CD14-positive monocyte (primary cell): ENCODE measurements at regions not wholly inside any gene's neighbourhood (a gene's known extent, or its start where the extent isn't known, plus 50 kb on each side); places are given as distances from the start of the nearest gene placed in this dataset.
"Not testable (repeated sequence)": the region's sequence is repeated elsewhere in the genome, so short reads cannot be mapped to it uniquely, and the experiment has no call there.

Experiments used
- DNase-seq, 3 donors: peaks; one replicate each; pipeline ENCODE4 v3.0.0-alpha.2; 2011 to 2022
- H2AFZ ChIP-seq: 2 replicates; pipeline ENCODE4 v1.6.0; 2012; ENCODE audit warnings: mild to moderate bottlenecking, low read depth, low read length, inconsistent platforms; ENCODE audit not compliant: insufficient read depth, poor library complexity, severe bottlenecking
- H3K27ac ChIP-seq, 2 donors: 1 replicate in 1 of 2; 2 replicates in 1 of 2; pipeline ENCODE4 v1.5.1; 2012 to 2013; ENCODE audit warnings: low read length in 2 of 2, control low read depth in 1 of 2, inconsistent platforms in 1 of 2, low read depth in 1 of 2, mild to moderate bottlenecking in 1 of 2
- H3K27me3 ChIP-seq, 2 donors: one replicate each; pipeline versions ENCODE4 v1.6.0 to v1.6.1; 2011 to 2013; ENCODE audit warnings: low read length in 2 of 2; ENCODE audit not compliant: control insufficient read depth in 2 of 2, insufficient read depth in 2 of 2
- H3K36me3 ChIP-seq, 2 donors: replicated peaks in 1 of 2; 1 replicate in 1 of 2; 2 replicates in 1 of 2; pipeline versions ENCODE4 v1.5.1 to v1.6.1; 2012 to 2013; ENCODE audit warnings: low read length in 2 of 2, control low read depth in 1 of 2, inconsistent platforms in 1 of 2, mild to moderate bottlenecking in 1 of 2; ENCODE audit not compliant: insufficient read depth in 2 of 2, control insufficient read depth in 1 of 2
- H3K4me1 ChIP-seq, 2 donors: 1 replicate in 1 of 2; 2 replicates in 1 of 2; pipeline versions ENCODE4 v1.5.1 to v1.6.1; 2012 to 2013; ENCODE audit warnings: low read length in 2 of 2, control low read depth in 1 of 2, inconsistent platforms in 1 of 2, mild to moderate bottlenecking in 1 of 2, moderate library complexity in 1 of 2; ENCODE audit not compliant: insufficient read depth in 2 of 2, control insufficient read depth in 1 of 2
- H3K4me2 ChIP-seq: replicated peaks from 2 replicates; pipeline ENCODE3; 2012; ENCODE audit warnings: low read length, moderate library complexity, mild to moderate bottlenecking; ENCODE audit not compliant: poor library complexity, severe bottlenecking; ENCODE audit errors: extremely low read depth
- H3K4me3 ChIP-seq, 3 experiments: fragments of 200-600 bp in 1 of 3; sonication (generic) in 1 of 3; replicated peaks in 1 of 3; 1 replicate in 2 of 3; 2 replicates in 1 of 3; pipeline ENCODE4 v1.5.1; 2011 to 2013; ENCODE audit warnings: low read length in 3 of 3, mild to moderate bottlenecking in 3 of 3, control low read depth in 2 of 3, low read depth in 2 of 3, inconsistent platforms in 1 of 3, moderate library complexity in 1 of 3
- H3K79me2 ChIP-seq: 2 replicates; pipeline ENCODE4 v1.6.0; 2012; ENCODE audit warnings: mild to moderate bottlenecking, control low read depth, inconsistent platforms, low read length, moderate library complexity; ENCODE audit not compliant: insufficient read depth
- H3K9ac ChIP-seq: 2 replicates; pipeline ENCODE4 v1.6.0; 2017; ENCODE audit warnings: low read length, mild to moderate bottlenecking; ENCODE audit not compliant: insufficient read depth, poor library complexity, severe bottlenecking
- H3K9me3 ChIP-seq, 2 donors: replicated peaks in 1 of 2; 1 replicate in 1 of 2; 2 replicates in 1 of 2; pipeline versions ENCODE4 v1.5.1 to v1.6.1; 2012 to 2013; ENCODE audit warnings: low read length in 2 of 2, control low read depth in 1 of 2; ENCODE audit not compliant: control insufficient read depth in 1 of 2, insufficient read depth in 1 of 2
- H4K20me1 ChIP-seq: 2 replicates; pipeline ENCODE4 v1.6.0; 2012; ENCODE audit warnings: mild to moderate bottlenecking, low read length, control low read depth, moderate library complexity; ENCODE audit not compliant: insufficient read depth
- H3K27ac Mint-ChIP-seq, 7 donors: one replicate each; pipeline ENCODE4 v1.8.0; 2020; ENCODE audit warnings: mild to moderate bottlenecking in 7 of 7, mixed read lengths in 7 of 7, moderate library complexity in 6 of 7, inconsistent platforms in 2 of 7
- H3K27me3 Mint-ChIP-seq, 3 donors: one replicate each; pipeline ENCODE4 v1.8.0; 2021 to 2022; ENCODE audit warnings: low read depth in 3 of 3, mild to moderate bottlenecking in 3 of 3, mixed read lengths in 3 of 3, moderate library complexity in 3 of 3, inconsistent platforms in 1 of 3
- H3K36me3 Mint-ChIP-seq, 2 donors: one replicate each; pipeline ENCODE4 v1.8.0; 2020; ENCODE audit warnings: mixed read lengths in 2 of 2, inconsistent platforms in 1 of 2, mild to moderate bottlenecking in 1 of 2
- H3K4me1 Mint-ChIP-seq: one replicate; pipeline ENCODE4 v1.8.0; 2020; ENCODE audit warnings: mild to moderate bottlenecking, mixed read lengths
- H3K4me3 Mint-ChIP-seq, 2 donors: one replicate each; pipeline ENCODE4 v1.8.0; 2020; ENCODE audit warnings: mild to moderate bottlenecking in 2 of 2, mixed read lengths in 2 of 2, moderate library complexity in 1 of 2
- H3K9me3 Mint-ChIP-seq, 7 donors: one replicate each; pipeline ENCODE4 v1.8.0; 2020 to 2022; ENCODE audit warnings: mixed read lengths in 7 of 7, mild to moderate bottlenecking in 6 of 7, moderate library complexity in 6 of 7, inconsistent platforms in 2 of 7
- CTCF ChIP-seq: fragments of 200-600 bp; IDR thresholded peaks from one replicate; pipeline ENCODE4 v1.8.0; 2022; ENCODE audit warnings: antibody characterized with exemption, mild to moderate bottlenecking
- WGBS: methylation state at CpG from one replicate; pipeline ENCODE4 v1.1.5; 2013; ENCODE audit warnings: missing lambda C conversion rate; ENCODE audit not compliant: insufficient coverage; 5-methylcytosine and 5-hydroxymethylcytosine counted together
- intact Hi-C, 2 donors: fragments of 100-400 bp; cut with micrococcal nuclease; formaldehyde crosslinking; loops; one replicate each; pipeline versions ENCODE4 v1.15.0 to v1.15.1; 2023

GRCh38 chr5:67790390-67790789 is 425.2 kb upstream of the PIK3R1 start:
- Mint-ChIP-seq H3K4me1 (no peaks in the 10 kb centered on the region), H3K27me3 (no peaks in the 10 kb centered on the region), H3K4me3 (no peak overlapping the region), H3K9me3 (peaks cover 0 to 6% (median 2%) of the 10 kb centered on the region in 7 donors), H3K36me3 (no peaks in the 10 kb centered on the region), H3K27ac (no peak overlapping the region)
- no peaks in the 10 kb centered on the region for H3K36me3 ChIP-seq
- H3K4me3 ChIP-seq, result no peak overlapping the region
- intact Hi-C loops, result no loop called here
- no peak overlapping the region for H3K9ac ChIP-seq
- WGBS, result 88% methylated on average over 2 of the region's 4 CpGs
- no peak overlapping the region for H3K27ac ChIP-seq
- H4K20me1 ChIP-seq, result no peaks in the 10 kb centered on the region
- H3K27me3 ChIP-seq, result no peaks in the 10 kb centered on the region
- H3K4me2 ChIP-seq, result no peak overlapping the region
- H3K4me1 ChIP-seq, result no peaks in the 10 kb centered on the region
- no peak overlapping the region for H2AFZ ChIP-seq
- H3K9me3 ChIP-seq, result no peaks in the 10 kb centered on the region
- DNase-seq, result no peak
- H3K79me2 ChIP-seq, result no peaks in the 10 kb centered on the region
- TF ChIP-seq CTCF, result no peak

GRCh38 chr5:67779893-67780623 is 435.5 kb upstream of the PIK3R1 start:
- intact Hi-C loops, H3K27me3 Mint-ChIP-seq, H4K20me1 ChIP-seq, H3K4me2 ChIP-seq, H3K4me1 ChIP-seq, H3K4me3 ChIP-seq, H3K27ac ChIP-seq, H3K4me3 Mint-ChIP-seq, H2AFZ ChIP-seq, H3K27ac Mint-ChIP-seq, DNase-seq, H3K27me3 ChIP-seq, H3K79me2 ChIP-seq, H3K36me3 ChIP-seq, H3K4me1 Mint-ChIP-seq, H3K9me3 ChIP-seq, H3K9ac ChIP-seq, H3K36me3 Mint-ChIP-seq: not testable (repeated sequence)
- 83% methylated on average over 8 of the region's 19 CpGs for WGBS
- H3K9me3 Mint-ChIP-seq, result peaks cover 4 to 32% (median 17%) of the 10 kb centered on the region in 7 donors
